GM23338 (cell line): ENCODE measurements at regions not wholly inside any gene's neighbourhood (a gene's known extent, or its start where the extent isn't known, plus 50 kb on each side); places are given as distances from the start of the nearest gene placed in this dataset.

Experiments
- ETS1 ChIP-seq: IDR thresholded peaks from 2 replicates; pipeline ENCODE4 v1.6.1; 2016; ENCODE audit warnings: antibody characterized with exemption
- EZH2phosphoT487 ChIP-seq: fragments of 200-600 bp; sonication (generic); IDR thresholded peaks from one replicate; pipeline ENCODE4 v1.8.1; 2018; ENCODE audit warnings: antibody characterized with exemption; ENCODE audit not compliant: unreplicated experiment
- POLR2AphosphoS5 ChIP-seq: IDR thresholded peaks from 2 replicates; pipeline ENCODE4 v1.6.1; 2016; ENCODE audit warnings: antibody characterized with exemption, low read depth
- REST ChIP-seq: IDR thresholded peaks from one replicate; pipeline ENCODE4 v1.6.1; 2018; ENCODE audit warnings: antibody characterized with exemption; ENCODE audit not compliant: unreplicated experiment
- STAT1 ChIP-seq: IDR thresholded peaks from one replicate; pipeline ENCODE4 v1.6.1; 2016; ENCODE audit warnings: antibody characterized with exemption; ENCODE audit not compliant: unreplicated experiment
- ZNF114 ChIP-seq: fragments of 250-450 bp; sonication (Bioruptor Pico); IDR thresholded peaks from 2 replicates; pipeline ENCODE4 v1.5.0; 2020; ENCODE audit warnings: mild to moderate bottlenecking, moderate library complexity
- ZNF331 ChIP-seq: fragments of 250-450 bp; sonication (Bioruptor Pico); IDR thresholded peaks from 2 replicates; pipeline ENCODE4 v1.5.0; 2020; ENCODE audit warnings: low read depth, mild to moderate bottlenecking, moderate library complexity
- TF ChIP-seq, protein P1 (sequence below): fragments of 250-450 bp; sonication (Bioruptor Pico); IDR thresholded peaks from 2 replicates; pipeline ENCODE4 v1.5.0; 2020; ENCODE audit warnings: mild to moderate bottlenecking, moderate library complexity

DNA sequence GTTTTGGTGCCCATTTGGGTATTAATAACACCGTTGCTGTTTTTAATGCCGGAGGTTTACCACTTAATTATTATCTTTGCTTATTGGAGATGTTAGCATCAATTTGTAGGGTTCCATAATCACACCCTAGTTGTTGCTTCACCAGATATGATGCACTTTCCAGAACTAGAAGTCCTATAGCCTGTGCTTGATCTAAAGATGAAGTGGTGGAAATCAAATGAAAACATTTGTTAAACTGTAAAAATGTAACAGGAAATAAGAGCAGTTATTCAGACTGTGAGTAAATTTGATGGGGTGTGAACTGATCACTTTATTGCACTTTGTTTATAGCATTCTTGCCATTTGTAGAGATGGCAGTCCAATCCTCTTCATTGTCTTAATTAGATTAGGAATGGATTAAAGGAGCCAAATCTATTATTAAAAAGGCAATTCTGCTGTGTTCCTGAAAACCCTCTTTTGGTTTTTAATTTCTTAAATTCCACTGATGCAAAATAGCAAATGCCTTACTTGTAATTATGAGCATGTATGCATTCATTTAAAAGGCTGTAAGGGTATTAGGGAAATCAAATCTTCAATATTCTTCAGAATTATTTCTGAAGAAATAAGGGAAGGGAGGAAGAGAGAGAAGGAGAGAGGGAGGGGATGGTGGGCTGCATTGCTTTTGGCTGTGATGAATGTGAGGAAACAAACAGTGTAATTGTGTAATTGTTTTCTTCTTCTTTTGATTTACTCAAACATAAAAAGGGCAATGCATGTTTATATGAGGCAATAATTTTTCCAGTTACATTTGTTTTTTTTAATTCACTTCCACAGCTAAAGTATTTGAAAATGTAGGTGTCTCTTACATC is 675.2 kb upstream of the WWC1 start (continued):
- TF ChIP-seq, protein P1, sequence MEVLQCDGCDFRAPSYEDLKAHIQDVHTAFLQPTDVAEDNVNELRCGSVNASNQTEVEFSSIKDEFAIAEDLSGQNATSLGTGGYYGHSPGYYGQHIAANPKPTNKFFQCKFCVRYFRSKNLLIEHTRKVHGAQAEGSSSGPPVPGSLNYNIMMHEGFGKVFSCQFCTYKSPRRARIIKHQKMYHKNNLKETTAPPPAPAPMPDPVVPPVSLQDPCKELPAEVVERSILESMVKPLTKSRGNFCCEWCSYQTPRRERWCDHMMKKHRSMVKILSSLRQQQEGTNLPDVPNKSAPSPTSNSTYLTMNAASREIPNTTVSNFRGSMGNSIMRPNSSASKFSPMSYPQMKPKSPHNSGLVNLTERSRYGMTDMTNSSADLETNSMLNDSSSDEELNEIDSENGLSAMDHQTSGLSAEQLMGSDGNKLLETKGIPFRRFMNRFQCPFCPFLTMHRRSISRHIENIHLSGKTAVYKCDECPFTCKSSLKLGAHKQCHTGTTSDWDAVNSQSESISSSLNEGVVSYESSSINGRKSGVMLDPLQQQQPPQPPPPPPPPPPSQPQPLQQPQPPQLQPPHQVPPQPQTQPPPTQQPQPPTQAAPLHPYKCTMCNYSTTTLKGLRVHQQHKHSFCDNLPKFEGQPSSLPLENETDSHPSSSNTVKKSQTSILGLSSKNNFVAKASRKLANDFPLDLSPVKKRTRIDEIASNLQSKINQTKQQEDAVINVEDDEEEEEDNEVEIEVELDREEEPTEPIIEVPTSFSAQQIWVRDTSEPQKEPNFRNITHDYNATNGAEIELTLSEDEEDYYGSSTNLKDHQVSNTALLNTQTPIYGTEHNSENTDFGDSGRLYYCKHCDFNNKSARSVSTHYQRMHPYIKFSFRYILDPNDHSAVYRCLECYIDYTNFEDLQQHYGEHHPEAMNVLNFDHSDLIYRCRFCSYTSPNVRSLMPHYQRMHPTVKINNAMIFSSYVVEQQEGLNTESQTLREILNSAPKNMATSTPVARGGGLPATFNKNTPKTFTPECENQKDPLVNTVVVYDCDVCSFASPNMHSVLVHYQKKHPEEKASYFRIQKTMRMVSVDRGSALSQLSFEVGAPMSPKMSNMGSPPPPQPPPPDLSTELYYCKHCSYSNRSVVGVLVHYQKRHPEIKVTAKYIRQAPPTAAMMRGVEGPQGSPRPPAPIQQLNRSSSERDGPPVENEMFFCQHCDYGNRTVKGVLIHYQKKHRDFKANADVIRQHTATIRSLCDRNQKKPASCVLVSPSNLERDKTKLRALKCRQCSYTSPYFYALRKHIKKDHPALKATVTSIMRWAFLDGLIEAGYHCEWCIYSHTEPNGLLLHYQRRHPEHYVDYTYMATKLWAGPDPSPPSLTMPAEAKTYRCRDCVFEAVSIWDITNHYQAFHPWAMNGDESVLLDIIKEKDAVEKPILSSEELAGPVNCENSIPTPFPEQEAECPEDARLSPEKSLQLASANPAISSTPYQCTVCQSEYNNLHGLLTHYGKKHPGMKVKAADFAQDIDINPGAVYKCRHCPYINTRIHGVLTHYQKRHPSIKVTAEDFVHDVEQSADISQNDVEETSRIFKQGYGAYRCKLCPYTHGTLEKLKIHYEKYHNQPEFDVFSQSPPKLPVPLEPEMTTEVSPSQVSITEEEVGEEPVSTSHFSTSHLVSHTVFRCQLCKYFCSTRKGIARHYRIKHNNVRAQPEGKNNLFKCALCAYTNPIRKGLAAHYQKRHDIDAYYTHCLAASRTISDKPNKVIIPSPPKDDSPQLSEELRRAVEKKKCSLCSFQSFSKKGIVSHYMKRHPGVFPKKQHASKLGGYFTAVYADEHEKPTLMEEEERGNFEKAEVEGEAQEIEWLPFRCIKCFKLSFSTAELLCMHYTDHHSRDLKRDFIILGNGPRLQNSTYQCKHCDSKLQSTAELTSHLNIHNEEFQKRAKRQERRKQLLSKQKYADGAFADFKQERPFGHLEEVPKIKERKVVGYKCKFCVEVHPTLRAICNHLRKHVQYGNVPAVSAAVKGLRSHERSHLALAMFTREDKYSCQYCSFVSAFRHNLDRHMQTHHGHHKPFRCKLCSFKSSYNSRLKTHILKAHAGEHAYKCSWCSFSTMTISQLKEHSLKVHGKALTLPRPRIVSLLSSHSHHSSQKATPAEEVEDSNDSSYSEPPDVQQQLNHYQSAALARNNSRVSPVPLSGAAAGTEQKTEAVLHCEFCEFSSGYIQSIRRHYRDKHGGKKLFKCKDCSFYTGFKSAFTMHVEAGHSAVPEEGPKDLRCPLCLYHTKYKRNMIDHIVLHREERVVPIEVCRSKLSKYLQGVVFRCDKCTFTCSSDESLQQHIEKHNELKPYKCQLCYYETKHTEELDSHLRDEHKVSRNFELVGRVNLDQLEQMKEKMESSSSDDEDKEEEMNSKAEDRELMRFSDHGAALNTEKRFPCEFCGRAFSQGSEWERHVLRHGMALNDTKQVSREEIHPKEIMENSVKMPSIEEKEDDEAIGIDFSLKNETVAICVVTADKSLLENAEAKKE, result no peak
- no peak for TF ChIP-seq ETS1
- TF ChIP-seq REST, result no peak
- no peak for TF ChIP-seq POLR2AphosphoS5
- no peak for TF ChIP-seq STAT1
- TF ChIP-seq ZNF114 (CRISPR knock-in tag), result no peak
- no peak for TF ChIP-seq ZNF331
- TF ChIP-seq EZH2phosphoT487, result no peak
